ENCODE measurements at regions not wholly inside any gene's neighbourhood (a gene's known extent, or its start where the extent isn't known, plus 50 kb on each side); places are given as distances from the start of the nearest gene placed in this dataset.

DNA sequence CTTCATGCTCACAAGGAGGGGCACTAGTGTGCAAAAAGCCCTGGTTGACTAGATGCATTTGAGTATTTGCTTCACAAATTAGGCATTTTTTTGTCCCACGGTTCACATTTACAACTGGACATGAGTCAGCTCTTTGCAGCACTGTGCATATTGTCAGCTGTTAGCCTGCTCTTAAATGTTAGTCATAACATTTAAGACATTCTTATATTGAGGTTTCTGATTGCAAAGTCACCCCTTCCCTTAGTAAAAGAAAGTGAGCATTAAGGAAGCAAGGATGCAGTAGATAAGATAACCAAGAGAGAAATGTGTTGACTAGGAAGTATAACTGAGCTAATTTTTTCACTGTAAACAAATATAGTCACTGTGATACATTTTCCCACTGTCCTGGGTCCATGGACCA, 132.6 kb upstream of the CTTNBP2NL start:
- TF ChIP-seq, protein P1, sequence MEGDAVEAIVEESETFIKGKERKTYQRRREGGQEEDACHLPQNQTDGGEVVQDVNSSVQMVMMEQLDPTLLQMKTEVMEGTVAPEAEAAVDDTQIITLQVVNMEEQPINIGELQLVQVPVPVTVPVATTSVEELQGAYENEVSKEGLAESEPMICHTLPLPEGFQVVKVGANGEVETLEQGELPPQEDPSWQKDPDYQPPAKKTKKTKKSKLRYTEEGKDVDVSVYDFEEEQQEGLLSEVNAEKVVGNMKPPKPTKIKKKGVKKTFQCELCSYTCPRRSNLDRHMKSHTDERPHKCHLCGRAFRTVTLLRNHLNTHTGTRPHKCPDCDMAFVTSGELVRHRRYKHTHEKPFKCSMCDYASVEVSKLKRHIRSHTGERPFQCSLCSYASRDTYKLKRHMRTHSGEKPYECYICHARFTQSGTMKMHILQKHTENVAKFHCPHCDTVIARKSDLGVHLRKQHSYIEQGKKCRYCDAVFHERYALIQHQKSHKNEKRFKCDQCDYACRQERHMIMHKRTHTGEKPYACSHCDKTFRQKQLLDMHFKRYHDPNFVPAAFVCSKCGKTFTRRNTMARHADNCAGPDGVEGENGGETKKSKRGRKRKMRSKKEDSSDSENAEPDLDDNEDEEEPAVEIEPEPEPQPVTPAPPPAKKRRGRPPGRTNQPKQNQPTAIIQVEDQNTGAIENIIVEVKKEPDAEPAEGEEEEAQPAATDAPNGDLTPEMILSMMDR (IDR thresholded peaks at IDR 0.05): no peak
- TF ChIP-seq POLR2AphosphoS5 (IDR thresholded peaks at IDR 0.05): no peak
- TF ChIP-seq POLR2A (IDR thresholded peaks at IDR 0.05): no peak

Data from prostate gland (tissue), 2 donors.